ENCODE measurements at regions not wholly inside any gene's neighbourhood (a gene's known extent, or its start where the extent isn't known, plus 50 kb on each side); places are given as distances from the start of the nearest gene placed in this dataset.

- TF ChIP-seq USF1 (IDR thresholded peaks at IDR 0.05; ENCODE audit: borderline replicate concordance, low read depth) = no peak
- TF ChIP-seq, protein P1, sequence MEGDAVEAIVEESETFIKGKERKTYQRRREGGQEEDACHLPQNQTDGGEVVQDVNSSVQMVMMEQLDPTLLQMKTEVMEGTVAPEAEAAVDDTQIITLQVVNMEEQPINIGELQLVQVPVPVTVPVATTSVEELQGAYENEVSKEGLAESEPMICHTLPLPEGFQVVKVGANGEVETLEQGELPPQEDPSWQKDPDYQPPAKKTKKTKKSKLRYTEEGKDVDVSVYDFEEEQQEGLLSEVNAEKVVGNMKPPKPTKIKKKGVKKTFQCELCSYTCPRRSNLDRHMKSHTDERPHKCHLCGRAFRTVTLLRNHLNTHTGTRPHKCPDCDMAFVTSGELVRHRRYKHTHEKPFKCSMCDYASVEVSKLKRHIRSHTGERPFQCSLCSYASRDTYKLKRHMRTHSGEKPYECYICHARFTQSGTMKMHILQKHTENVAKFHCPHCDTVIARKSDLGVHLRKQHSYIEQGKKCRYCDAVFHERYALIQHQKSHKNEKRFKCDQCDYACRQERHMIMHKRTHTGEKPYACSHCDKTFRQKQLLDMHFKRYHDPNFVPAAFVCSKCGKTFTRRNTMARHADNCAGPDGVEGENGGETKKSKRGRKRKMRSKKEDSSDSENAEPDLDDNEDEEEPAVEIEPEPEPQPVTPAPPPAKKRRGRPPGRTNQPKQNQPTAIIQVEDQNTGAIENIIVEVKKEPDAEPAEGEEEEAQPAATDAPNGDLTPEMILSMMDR (IDR thresholded peaks at IDR 0.05) = no peak
Measured at GRCh38 chr1:232891656-232892317, 58.6 kb upstream of the NTPCR start.

All from SK-N-SH (cell line).